ENCODE measurements at regions not wholly inside any gene's neighbourhood (a gene's known extent, or its start where the extent isn't known, plus 50 kb on each side); places are given as distances from the start of the nearest gene placed in this dataset.

DNA sequence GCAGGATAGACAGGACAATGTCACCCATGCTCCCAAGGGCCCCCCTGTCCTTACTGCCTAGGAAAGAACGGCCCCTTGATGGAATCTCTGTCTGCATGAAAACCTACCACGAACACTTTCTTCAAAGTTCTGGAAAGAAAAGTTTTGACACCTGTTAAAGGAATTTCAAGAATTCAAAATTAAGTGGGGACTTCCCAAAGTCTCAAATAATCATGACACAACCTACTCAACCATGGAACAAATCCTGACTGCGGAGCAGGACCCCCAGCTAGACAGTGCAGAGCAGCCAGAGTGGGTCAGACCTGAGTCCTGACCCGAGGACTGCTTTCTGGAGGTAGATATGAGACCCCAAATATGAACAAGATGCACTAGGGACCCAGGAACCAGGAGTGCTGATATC lies 245.3 kb upstream of the NSMCE3 start:
- no peak for TF ChIP-seq POLR2A (IDR thresholded peaks at IDR 0.05)
- TF ChIP-seq, protein P1, sequence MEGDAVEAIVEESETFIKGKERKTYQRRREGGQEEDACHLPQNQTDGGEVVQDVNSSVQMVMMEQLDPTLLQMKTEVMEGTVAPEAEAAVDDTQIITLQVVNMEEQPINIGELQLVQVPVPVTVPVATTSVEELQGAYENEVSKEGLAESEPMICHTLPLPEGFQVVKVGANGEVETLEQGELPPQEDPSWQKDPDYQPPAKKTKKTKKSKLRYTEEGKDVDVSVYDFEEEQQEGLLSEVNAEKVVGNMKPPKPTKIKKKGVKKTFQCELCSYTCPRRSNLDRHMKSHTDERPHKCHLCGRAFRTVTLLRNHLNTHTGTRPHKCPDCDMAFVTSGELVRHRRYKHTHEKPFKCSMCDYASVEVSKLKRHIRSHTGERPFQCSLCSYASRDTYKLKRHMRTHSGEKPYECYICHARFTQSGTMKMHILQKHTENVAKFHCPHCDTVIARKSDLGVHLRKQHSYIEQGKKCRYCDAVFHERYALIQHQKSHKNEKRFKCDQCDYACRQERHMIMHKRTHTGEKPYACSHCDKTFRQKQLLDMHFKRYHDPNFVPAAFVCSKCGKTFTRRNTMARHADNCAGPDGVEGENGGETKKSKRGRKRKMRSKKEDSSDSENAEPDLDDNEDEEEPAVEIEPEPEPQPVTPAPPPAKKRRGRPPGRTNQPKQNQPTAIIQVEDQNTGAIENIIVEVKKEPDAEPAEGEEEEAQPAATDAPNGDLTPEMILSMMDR (IDR thresholded peaks at IDR 0.05): no peak

Measured in vagina (tissue), 2 donors.